Activated T-helper 17 cell treated with anti-CD3 and anti-CD28 coated beads, Interleukin-2, amount 50 U/mL, for 72 hours (primary cell): ENCODE measurements at regions not wholly inside any gene's neighbourhood (a gene's known extent, or its start where the extent isn't known, plus 50 kb on each side); places are given as distances from the start of the nearest gene placed in this dataset.

Experiments
- ATAC-seq: fragments of 150-1000 bp; cut with Tn5 transposase; replicated peaks from 2 replicates; pipeline ENCODE4 v1.10.0; 2021; ENCODE audit warnings: mild to moderate bottlenecking, moderate library complexity
- H3K27ac Mint-ChIP-seq: one replicate; pipeline ENCODE4 v1.8.0; 2022; ENCODE audit warnings: mixed read lengths
- H3K27me3 Mint-ChIP-seq: one replicate; pipeline ENCODE4 v1.8.0; 2022; ENCODE audit warnings: mixed read lengths
- H3K36me3 Mint-ChIP-seq: one replicate; pipeline ENCODE4 v1.8.0; 2022; ENCODE audit warnings: low read depth, mild to moderate bottlenecking, mixed read lengths
- H3K4me1 Mint-ChIP-seq: one replicate; pipeline ENCODE4 v1.8.0; 2022; ENCODE audit warnings: mixed read lengths
- H3K4me3 Mint-ChIP-seq: one replicate; pipeline ENCODE4 v1.8.0; 2022; ENCODE audit warnings: mild to moderate bottlenecking, mixed read lengths
- H3K9me3 Mint-ChIP-seq: one replicate; pipeline ENCODE4 v1.8.0; 2022; ENCODE audit warnings: mixed read lengths

DNA sequence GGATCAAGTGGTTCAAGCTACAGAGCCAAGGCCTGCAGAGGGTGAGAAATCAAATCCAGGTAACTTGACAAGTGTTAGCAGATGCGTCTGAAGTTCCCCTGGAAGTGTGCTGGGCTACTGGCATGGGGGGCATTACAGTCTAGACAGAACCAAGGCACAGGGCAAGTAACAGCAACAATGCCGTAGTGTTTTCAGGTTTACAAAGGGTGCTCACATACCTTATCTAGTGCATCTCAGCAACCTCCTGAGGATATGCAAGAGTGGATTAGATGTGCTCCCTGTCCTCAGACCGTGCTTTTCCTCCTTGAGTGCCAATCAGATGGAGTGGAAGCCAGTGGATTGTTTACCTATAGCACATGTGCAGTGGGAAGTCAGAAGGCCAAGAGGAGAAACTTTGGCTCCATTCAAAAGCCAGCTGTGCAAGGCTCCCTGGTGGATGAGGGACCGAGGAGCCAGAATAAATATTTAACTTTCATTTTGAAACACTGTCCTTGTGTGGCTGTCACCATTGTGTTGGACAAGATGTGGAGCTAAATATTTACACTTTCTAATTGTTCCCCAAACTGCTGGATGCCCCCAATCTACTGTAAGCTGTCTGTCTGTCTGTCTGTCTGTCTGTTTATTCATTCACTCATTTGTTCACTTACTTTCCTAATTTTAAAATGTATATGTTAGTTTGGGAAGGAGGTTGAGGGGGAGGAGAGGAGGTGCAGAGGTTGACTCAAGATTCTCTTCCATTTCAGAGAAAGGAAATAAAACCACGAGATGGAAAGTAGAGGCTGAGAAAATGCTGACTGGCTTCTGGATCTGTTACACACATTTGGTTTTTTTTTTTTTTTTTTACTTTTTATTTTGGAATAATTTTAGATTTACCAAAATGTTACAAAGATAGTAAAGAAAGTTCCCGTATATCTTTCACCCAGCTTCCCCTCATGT, 184.0 kb upstream of the PARP11 start:
- no peaks in the 10 kb centered on the region for H3K9me3 Mint-ChIP-seq
- no peaks in the 10 kb centered on the region for H3K27me3 Mint-ChIP-seq
- no peaks in the 10 kb centered on the region for H3K36me3 Mint-ChIP-seq
- peak overlapping the region; percentile 65 for H3K4me3 Mint-ChIP-seq
- H3K4me1 Mint-ChIP-seq = peaks cover 22% of the 10 kb centered on the region
- ATAC-seq = peak; percentile 78
- H3K27ac Mint-ChIP-seq = peak overlapping the region; percentile 55

- H3K36me3 Mint-ChIP-seq = no peaks in the 10 kb centered on the region
- no peak overlapping the region for H3K27ac Mint-ChIP-seq
- H3K9me3 Mint-ChIP-seq = no peaks in the 10 kb centered on the region
- no peak for ATAC-seq
- H3K4me1 Mint-ChIP-seq = peaks cover 20% of the 10 kb centered on the region
- H3K27me3 Mint-ChIP-seq = no peaks in the 10 kb centered on the region
- H3K4me3 Mint-ChIP-seq = no peak overlapping the region
Observed at GRCh38 chr12:4054630-4055029, 181.4 kb upstream of the PARP11 start.

DNA sequence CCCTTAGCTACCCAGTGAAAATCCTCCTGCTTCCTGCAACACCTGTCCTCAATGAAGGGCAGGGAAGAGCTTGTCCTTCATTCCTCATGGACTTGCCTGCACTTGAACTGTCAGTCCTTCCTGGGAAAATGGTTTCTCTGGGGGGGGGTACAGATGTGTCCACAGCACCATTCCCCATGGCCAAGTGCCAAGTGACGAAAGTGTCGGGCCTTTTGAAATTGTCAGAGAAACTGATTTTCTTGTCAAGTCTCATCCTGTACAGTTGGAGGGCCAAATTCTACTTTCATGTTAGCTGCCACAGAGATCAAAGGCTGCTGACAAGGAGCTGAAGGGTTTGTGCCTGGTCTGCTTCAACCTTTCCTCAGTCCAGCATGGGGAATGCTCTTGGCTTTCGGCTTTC, 179.5 kb upstream of the PARP11 start:
- no peaks in the 10 kb centered on the region for H3K27me3 Mint-ChIP-seq
- no peak for ATAC-seq
- H3K27ac Mint-ChIP-seq = no peak overlapping the region

GRCh38 chr12:4051596-4051995, 178.4 kb upstream of the PARP11 start:
- Mint-ChIP-seq H3K4me1 (no peaks in the 10 kb centered on the region), H3K27ac (no peak overlapping the region), H3K4me3 (no peak overlapping the region), H3K27me3 (no peaks in the 10 kb centered on the region), H3K9me3 (no peaks in the 10 kb centered on the region), H3K36me3 (no peaks in the 10 kb centered on the region)
- ATAC-seq = no peak

More for the DNA sequence above, 179.5 kb upstream of the PARP11 start:
- Mint-ChIP-seq H3K9me3 (no peaks in the 10 kb centered on the region), H3K4me1 (peaks cover 6% of the 10 kb centered on the region), H3K4me3 (no peak overlapping the region), H3K36me3 (no peaks in the 10 kb centered on the region)

DNA sequence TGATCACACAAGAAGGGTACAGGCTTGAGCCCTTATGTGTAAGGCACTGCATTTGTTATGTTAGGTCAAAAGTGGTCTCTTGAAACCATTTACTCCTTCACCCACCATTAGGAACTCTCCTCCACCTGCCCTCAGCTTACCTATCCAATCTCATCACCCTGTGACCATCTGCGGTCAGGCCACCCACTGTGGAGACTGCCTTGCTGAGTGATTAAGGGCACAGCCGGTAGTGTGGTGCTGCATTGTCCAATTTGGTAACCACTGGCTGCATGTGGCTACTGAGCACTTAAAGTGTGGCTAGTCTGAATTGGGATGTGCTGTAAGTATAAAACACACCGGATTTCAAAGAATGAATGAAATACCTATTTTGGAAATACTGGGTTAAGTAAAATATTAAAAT, 177.1 kb upstream of the PARP11 start:
- H3K9me3 Mint-ChIP-seq = no peaks in the 10 kb centered on the region
- H3K27me3 Mint-ChIP-seq = no peaks in the 10 kb centered on the region
- no peak overlapping the region for H3K27ac Mint-ChIP-seq
- H3K4me3 Mint-ChIP-seq = no peak overlapping the region
- no peak for ATAC-seq
- no peaks in the 10 kb centered on the region for H3K4me1 Mint-ChIP-seq
- no peaks in the 10 kb centered on the region for H3K36me3 Mint-ChIP-seq

- Mint-ChIP-seq H3K27ac (no peak overlapping the region), H3K9me3 (no peaks in the 10 kb centered on the region), H3K27me3 (no peaks in the 10 kb centered on the region), H3K4me3 (no peak overlapping the region), H3K36me3 (no peaks in the 10 kb centered on the region), H3K4me1 (no peaks in the 10 kb centered on the region)
- no peak for ATAC-seq
Observed at GRCh38 chr12:4049298-4050080, 176.3 kb upstream of the PARP11 start.

DNA sequence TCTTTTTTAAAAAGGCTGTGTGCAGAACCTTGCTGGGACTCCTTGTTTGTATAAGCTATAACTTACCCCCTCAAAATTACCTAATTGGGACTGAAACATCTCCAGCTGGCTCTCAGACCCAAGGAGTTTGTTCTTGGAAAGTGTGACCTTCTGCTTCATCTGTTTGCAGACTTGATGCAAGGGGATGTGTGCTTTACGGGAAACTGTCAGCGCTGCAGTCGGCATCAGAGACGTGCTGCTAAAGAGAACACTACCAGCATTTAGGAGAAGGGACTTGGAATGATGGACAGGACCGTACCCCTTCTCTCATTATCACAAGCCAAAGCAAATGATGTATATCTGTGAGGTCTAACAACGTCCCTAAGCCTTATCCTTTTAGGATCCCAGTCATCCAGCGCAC, 174.2 kb upstream of the PARP11 start:
- Mint-ChIP-seq H3K27me3 (no peaks in the 10 kb centered on the region), H3K9me3 (no peaks in the 10 kb centered on the region), H3K4me1 (no peaks in the 10 kb centered on the region), H3K36me3 (no peaks in the 10 kb centered on the region), H3K27ac (no peak overlapping the region), H3K4me3 (no peak overlapping the region)
- no peak for ATAC-seq

- no peaks in the 10 kb centered on the region for H3K36me3 Mint-ChIP-seq
- no peak overlapping the region for H3K4me3 Mint-ChIP-seq
- H3K9me3 Mint-ChIP-seq = no peaks in the 10 kb centered on the region
- no peak for ATAC-seq
- H3K4me1 Mint-ChIP-seq = no peaks in the 10 kb centered on the region
- H3K27me3 Mint-ChIP-seq = no peaks in the 10 kb centered on the region
- no peak overlapping the region for H3K27ac Mint-ChIP-seq
Observed at GRCh38 chr12:4046495-4046840, 173.3 kb upstream of the PARP11 start.

- Mint-ChIP-seq H3K27me3 (no peaks in the 10 kb centered on the region), H3K36me3 (no peaks in the 10 kb centered on the region), H3K27ac (no peak overlapping the region), H3K4me3 (no peak overlapping the region), H3K9me3 (no peaks in the 10 kb centered on the region), H3K4me1 (no peaks in the 10 kb centered on the region)
- no peak for ATAC-seq
Observed at GRCh38 chr12:4045786-4046494, 172.7 kb upstream of the PARP11 start.

DNA sequence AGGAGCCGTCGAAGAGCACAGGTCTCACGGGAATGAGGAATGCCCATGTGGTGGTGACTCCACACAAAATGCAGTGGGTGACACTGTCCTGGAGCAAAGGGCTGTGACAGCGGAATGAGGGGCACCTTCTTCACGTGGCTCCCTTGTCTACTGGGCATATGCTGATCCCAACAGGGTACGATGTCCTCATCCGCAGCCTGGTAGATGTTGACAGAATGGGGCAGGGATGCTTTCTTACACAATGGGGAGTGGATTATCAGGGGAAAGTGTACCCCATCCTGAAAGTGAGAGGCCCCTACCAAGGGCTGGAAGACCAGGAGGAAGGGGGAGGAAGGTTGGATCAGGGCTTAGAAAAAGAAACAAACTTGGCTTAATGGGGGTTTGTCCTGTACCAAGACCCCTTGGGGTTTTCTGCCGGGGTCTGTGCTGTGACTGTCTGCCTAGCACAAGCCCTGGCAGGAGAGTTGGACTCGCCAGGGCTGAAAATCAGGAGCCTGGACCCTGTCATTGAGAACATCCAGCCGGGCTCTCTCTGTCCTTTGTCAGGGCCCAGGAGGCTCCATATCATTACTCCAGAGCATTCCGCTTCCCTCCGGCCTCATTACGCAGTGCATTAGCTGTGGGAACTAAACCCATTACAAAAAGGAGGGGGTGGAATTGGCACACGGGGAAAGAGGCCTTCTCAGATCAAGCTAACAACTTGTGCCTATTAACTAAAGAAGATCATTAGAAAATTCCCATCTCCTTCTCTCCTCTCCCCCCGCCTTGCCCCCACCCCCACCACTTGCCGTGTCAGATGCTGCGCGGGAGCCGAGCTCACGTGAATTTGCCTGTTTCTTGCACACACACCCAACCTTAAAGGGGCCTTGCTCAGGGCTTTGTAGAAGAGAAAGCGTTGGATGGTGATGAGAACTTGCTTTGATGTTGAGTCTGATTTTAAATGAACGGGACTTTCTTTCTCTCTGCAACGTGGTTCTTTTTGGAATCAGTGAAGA, 171.8 kb upstream of the PARP11 start:
- Mint-ChIP-seq H3K9me3 (no peaks in the 10 kb centered on the region), H3K27me3 (no peaks in the 10 kb centered on the region), H3K4me3 (no peak overlapping the region), H3K36me3 (no peaks in the 10 kb centered on the region), H3K4me1 (no peaks in the 10 kb centered on the region), H3K27ac (no peak overlapping the region)
- ATAC-seq = no peak

DNA sequence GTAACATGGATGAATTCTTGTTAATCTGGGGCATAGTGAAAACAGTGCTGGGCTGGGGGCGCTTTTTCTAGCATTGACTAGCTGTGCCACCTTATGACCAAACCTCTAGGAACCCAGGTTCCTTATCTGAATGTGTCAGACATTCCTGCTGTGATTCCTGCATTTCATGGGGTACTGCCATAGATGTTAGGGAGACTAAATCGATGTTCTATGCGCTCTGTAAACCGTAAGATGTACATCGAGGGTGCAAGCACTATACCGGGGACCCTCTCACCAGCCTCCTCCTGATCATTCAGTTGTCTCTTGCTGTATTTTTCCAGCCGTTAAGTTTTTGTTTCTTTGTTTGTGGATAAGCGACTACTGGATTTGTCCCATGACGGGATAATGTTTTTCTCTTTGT, 170.9 kb upstream of the PARP11 start:
- ATAC-seq = no peak
- Mint-ChIP-seq H3K4me3 (no peak overlapping the region), H3K4me1 (no peaks in the 10 kb centered on the region), H3K36me3 (no peaks in the 10 kb centered on the region), H3K27ac (no peak overlapping the region), H3K9me3 (no peaks in the 10 kb centered on the region), H3K27me3 (no peaks in the 10 kb centered on the region)

GRCh38 chr12:4041187-4041885, 168.1 kb upstream of the PARP11 start:
- Mint-ChIP-seq H3K4me1 (no peaks in the 10 kb centered on the region), H3K9me3 (no peaks in the 10 kb centered on the region), H3K36me3 (no peaks in the 10 kb centered on the region), H3K4me3 (no peak overlapping the region), H3K27ac (no peak overlapping the region), H3K27me3 (no peaks in the 10 kb centered on the region)
- no peak for ATAC-seq

GRCh38 chr12:4039931-4040330, 166.7 kb upstream of the PARP11 start:
- Mint-ChIP-seq H3K4me1 (no peaks in the 10 kb centered on the region), H3K9me3 (no peaks in the 10 kb centered on the region), H3K4me3 (no peak overlapping the region), H3K27me3 (no peaks in the 10 kb centered on the region), H3K27ac (no peak overlapping the region), H3K36me3 (no peaks in the 10 kb centered on the region)
- peak; percentile 89 for ATAC-seq
